Natural killer cell (primary cell): ENCODE measurements at regions not wholly inside any gene's neighbourhood (a gene's known extent, or its start where the extent isn't known, plus 50 kb on each side); places are given as distances from the start of the nearest gene placed in this dataset.

Experiments
- ATAC-seq, 3 donors: fragments of 150-1000 bp in 2 of 3; fragments of 200-7000 bp in 1 of 3; cut with Tn5 transposase; 1 replicate in 1 of 3; 2 replicates in 2 of 3; pipeline ENCODE4 v1.10.0; 2021; ENCODE audit warnings: mild to moderate bottlenecking in 2 of 3, moderate library complexity in 2 of 3
- DNase-seq, 2 donors: peaks; one replicate each; pipeline versions ENCODE4 v3.0.0 to v3.0.0-alpha.2; 2013 to 2021; ENCODE audit warnings: mixed read lengths in 1 of 2
- H3K27ac ChIP-seq: one replicate; pipeline ENCODE4 v1.5.1; 2013; ENCODE audit warnings: mild to moderate bottlenecking, low read length
- H3K27me3 ChIP-seq: one replicate; pipeline ENCODE4 v1.6.1; 2013; ENCODE audit warnings: low read length; ENCODE audit not compliant: control insufficient read depth, insufficient read depth
- H3K36me3 ChIP-seq: one replicate; pipeline ENCODE4 v1.6.1; 2013; ENCODE audit warnings: low read length; ENCODE audit not compliant: control insufficient read depth, insufficient read depth
- H3K4me1 ChIP-seq: one replicate; pipeline ENCODE4 v1.6.1; 2013; ENCODE audit warnings: low read length; ENCODE audit not compliant: control insufficient read depth, insufficient read depth
- H3K4me3 ChIP-seq: one replicate; pipeline ENCODE4 v1.5.1; 2013; ENCODE audit warnings: low read length
- H3K9me3 ChIP-seq: one replicate; pipeline ENCODE4 v1.6.1; 2013; ENCODE audit warnings: low read length; ENCODE audit not compliant: control insufficient read depth, insufficient read depth
- H3K27ac Mint-ChIP-seq, 2 donors: one replicate each; pipeline ENCODE4 v1.8.0; 2022; ENCODE audit warnings: mild to moderate bottlenecking in 2 of 2, mixed read lengths in 2 of 2, moderate library complexity in 1 of 2
- H3K27me3 Mint-ChIP-seq, 2 donors: one replicate each; pipeline ENCODE4 v1.8.0; 2022; ENCODE audit warnings: low read depth in 2 of 2, mixed read lengths in 2 of 2
- H3K36me3 Mint-ChIP-seq: one replicate; pipeline ENCODE4 v1.8.0; 2022; ENCODE audit warnings: mixed read lengths
- H3K4me1 Mint-ChIP-seq, 2 donors: one replicate each; pipeline ENCODE4 v1.8.0; 2022; ENCODE audit warnings: mixed read lengths in 2 of 2
- H3K4me3 Mint-ChIP-seq: one replicate; pipeline ENCODE4 v1.8.0; 2022; ENCODE audit warnings: mild to moderate bottlenecking, moderate library complexity, mixed read lengths
- H3K9me3 Mint-ChIP-seq, 2 donors: one replicate each; pipeline ENCODE4 v1.8.0; 2022; ENCODE audit warnings: mixed read lengths in 2 of 2
- CTCF ChIP-seq: fragments of 200-600 bp; IDR thresholded peaks from one replicate; pipeline ENCODE4 v1.8.0; 2022; ENCODE audit warnings: antibody characterized with exemption
- WGBS: methylation state at CpG from one replicate; pipeline ENCODE4 v1.1.7; 2013; ENCODE audit warnings: missing lambda C conversion rate; ENCODE audit not compliant: insufficient coverage; 5-methylcytosine and 5-hydroxymethylcytosine counted together
- intact Hi-C: fragments of 100-400 bp; cut with micrococcal nuclease; formaldehyde crosslinking; loops from one replicate; pipeline ENCODE4 v1.14.2; 2022

- no peaks in the 10 kb centered on the region for H3K36me3 ChIP-seq
- no peak overlapping the region for H3K4me3 Mint-ChIP-seq
- no peak overlapping the region for H3K27ac ChIP-seq
- no peak overlapping the region for H3K27ac Mint-ChIP-seq
- H3K9me3 ChIP-seq: no peaks in the 10 kb centered on the region
- ATAC-seq (no peak), DNase-seq (no peak)
- peaks cover 12 to 34% of the 10 kb centered on the region in 2 donors for H3K27me3 Mint-ChIP-seq
- intact Hi-C loops: no loop called here
- no peaks in the 10 kb centered on the region for H3K36me3 Mint-ChIP-seq
- no peak overlapping the region for H3K4me3 ChIP-seq
- peaks cover 2% of the 10 kb centered on the region for H3K27me3 ChIP-seq
- H3K9me3 Mint-ChIP-seq: no peaks in the 10 kb centered on the region
- WGBS: 84% methylated on average over 6 of the region's 6 CpGs
- TF ChIP-seq CTCF: no peak
- H3K4me1 Mint-ChIP-seq: no peaks in the 10 kb centered on the region
- H3K4me1 ChIP-seq: no peaks in the 10 kb centered on the region
Measured at GRCh38 chr2:20144861-20145260, 80.1 kb downstream of the SDC1 start.

- intact Hi-C loops: no loop called here
- Histone ChIP-seq H3K9me3 (no peaks in the 10 kb centered on the region), H3K27ac (no peak overlapping the region), H3K27me3 (peaks cover 2% of the 10 kb centered on the region), H3K4me3 (no peak overlapping the region), H3K36me3 (no peaks in the 10 kb centered on the region), H3K4me1 (no peaks in the 10 kb centered on the region)
- H3K9me3 Mint-ChIP-seq: no peaks in the 10 kb centered on the region
- ATAC-seq (no peak), DNase-seq (no peak)
- H3K4me1 Mint-ChIP-seq: no peaks in the 10 kb centered on the region
- H3K36me3 Mint-ChIP-seq: no peaks in the 10 kb centered on the region
- H3K27me3 Mint-ChIP-seq: peaks cover 12 to 30% of the 10 kb centered on the region in 2 donors
- H3K4me3 Mint-ChIP-seq: no peak overlapping the region
- H3K27ac Mint-ChIP-seq: no peak overlapping the region
- TF ChIP-seq CTCF: no peak
- 84% methylated on average over 1 of the region's 1 CpG for WGBS
Measured at GRCh38 chr2:20144196-20144595, 80.7 kb downstream of the SDC1 start.

GRCh38 chr2:20143263-20143662 is 81.7 kb downstream of the SDC1 start:
- no peak for TF ChIP-seq CTCF
- Mint-ChIP-seq H3K4me1 (no peaks in the 10 kb centered on the region), H3K27me3 (peaks cover 12 to 26% of the 10 kb centered on the region in 2 donors), H3K4me3 (no peak overlapping the region), H3K36me3 (no peaks in the 10 kb centered on the region), H3K27ac (no peak overlapping the region), H3K9me3 (no peaks in the 10 kb centered on the region)
- no peaks in the 10 kb centered on the region for H3K9me3 ChIP-seq
- H3K36me3 ChIP-seq: no peaks in the 10 kb centered on the region
- 90% methylated on average over 4 of the region's 5 CpGs for WGBS
- peaks cover 2% of the 10 kb centered on the region for H3K27me3 ChIP-seq
- ATAC-seq (no peak), DNase-seq (no peak)
- intact Hi-C loops: no loop called here
- H3K27ac ChIP-seq: no peak overlapping the region
- H3K4me3 ChIP-seq: no peak overlapping the region
- no peaks in the 10 kb centered on the region for H3K4me1 ChIP-seq

- Mint-ChIP-seq H3K9me3 (no peaks in the 10 kb centered on the region), H3K4me1 (no peaks in the 10 kb centered on the region), H3K27ac (no peak overlapping the region), H3K4me3 (no peak overlapping the region), H3K36me3 (no peaks in the 10 kb centered on the region), H3K27me3 (peaks cover 4 to 19% of the 10 kb centered on the region in 2 donors)
- no peaks in the 10 kb centered on the region for H3K27me3 ChIP-seq
- WGBS: 91% methylated on average over 7 of the region's 8 CpGs
- DNase-seq (no peak), ATAC-seq (no peak)
- no peaks in the 10 kb centered on the region for H3K9me3 ChIP-seq
- TF ChIP-seq CTCF: no peak
- intact Hi-C loops: no loop called here
- no peak overlapping the region for H3K4me3 ChIP-seq
- no peaks in the 10 kb centered on the region for H3K4me1 ChIP-seq
- no peaks in the 10 kb centered on the region for H3K36me3 ChIP-seq
- no peak overlapping the region for H3K27ac ChIP-seq
Measured at GRCh38 chr2:20141806-20142205, 83.1 kb downstream of the SDC1 start.
